DMS 273 (cell line): ENCODE measurements at regions not wholly inside any gene's neighbourhood (a gene's known extent, or its start where the extent isn't known, plus 50 kb on each side); places are given as distances from the start of the nearest gene placed in this dataset.

Source experiments
- DNase-seq: peaks from one replicate; lab custom pipeline; 2025; ENCODE audit not compliant: unreplicated experiment; lab: John Stamatoyannopoulos, UW

- DNase-seq = no peak
These were observed 958.4 kb downstream of the TYW1 start for GRCh38 chr7:67955061-67955460.

GRCh38 chr7:67962863-67963262 is 966.2 kb downstream of the TYW1 start:
- DNase-seq = no peak

- DNase-seq = no peak
These were observed 979.9 kb downstream of the TYW1 start for GRCh38 chr7:67976490-67976889.

- no peak for DNase-seq
These were observed 986.9 kb downstream of the TYW1 start for GRCh38 chr7:67983486-67983885.

- no peak for DNase-seq
These were observed 987.7 kb downstream of the TYW1 start for GRCh38 chr7:67984326-67984725.

- DNase-seq = no peak
These were observed 992.5 kb downstream of the TYW1 start for GRCh38 chr7:67989142-67989541.

GRCh38 chr7:67990003-67990402 is 993.4 kb downstream of the TYW1 start:
- DNase-seq = no peak

GRCh38 chr7:67990716-67991115 is 994.1 kb downstream of the TYW1 start:
- peak; percentile 12 for DNase-seq

GRCh38 chr7:67992287-67992686 is 995.7 kb downstream of the TYW1 start:
- no peak for DNase-seq

- no peak for DNase-seq
These were observed 1009.4 kb downstream of the TYW1 start for GRCh38 chr7:68005992-68006391.

- no peak for DNase-seq
These were observed 1010.0 kb downstream of the TYW1 start for GRCh38 chr7:68006619-68007018.

- DNase-seq = no peak
These were observed 1013.1 kb downstream of the TYW1 start for GRCh38 chr7:68009716-68010115.

GRCh38 chr7:68014031-68014736 is 1017.6 kb downstream of the TYW1 start:
- peak; percentile 62 for DNase-seq

GRCh38 chr7:68015122-68015977 is 1018.7 kb downstream of the TYW1 start:
- DNase-seq = no peak

- no peak for DNase-seq
These were observed 1019.4 kb downstream of the TYW1 start for GRCh38 chr7:68015978-68016532.

GRCh38 chr7:68020102-68020501 is 1023.5 kb downstream of the TYW1 start:
- DNase-seq = peak; percentile 56

GRCh38 chr7:68025369-68025768 is 1028.7 kb downstream of the TYW1 start:
- no peak for DNase-seq

- DNase-seq = no peak
These were observed 1033.9 kb downstream of the TYW1 start for GRCh38 chr7:68030530-68030929.

- no peak for DNase-seq
These were observed 1034.7 kb downstream of the TYW1 start for GRCh38 chr7:68031180-68031943.

- no peak for DNase-seq
These were observed 1042.1 kb downstream of the TYW1 start for GRCh38 chr7:68038621-68039314.

- no peak for DNase-seq
These were observed 1044.9 kb downstream of the TYW1 start for GRCh38 chr7:68041554-68041953.
